ENCODE measurements at regions not wholly inside any gene's neighbourhood (a gene's known extent, or its start where the extent isn't known, plus 50 kb on each side); places are given as distances from the start of the nearest gene placed in this dataset.
"Not testable (repeated sequence)": the region's sequence is repeated elsewhere in the genome, so short reads cannot be mapped to it uniquely, and the experiment has no call there.

GRCh38 chr21:9857563-9857962 lies 663.8 kb upstream of the TPTE start:
- H3K36me3 Mint-ChIP-seq, H3K27me3 Mint-ChIP-seq, DNase-seq, POLR2A ChIA-PET, ATAC-seq, H3K4me3 Mint-ChIP-seq, H3K4me1 Mint-ChIP-seq, H3K27ac Mint-ChIP-seq: not testable (repeated sequence)
- H3K9me3 Mint-ChIP-seq = peaks cover 0 to 28% (median 15%) of the 10 kb centered on the region in 9 donors

- peaks cover 0 to 46% (median 28%) of the 10 kb centered on the region in 9 donors for H3K9me3 Mint-ChIP-seq
- H3K36me3 Mint-ChIP-seq, H3K27ac Mint-ChIP-seq, POLR2A ChIA-PET, H3K27me3 Mint-ChIP-seq, H3K4me3 Mint-ChIP-seq, H3K4me1 Mint-ChIP-seq, DNase-seq, ATAC-seq: not testable (repeated sequence)
Measured at GRCh38 chr21:9859865-9860264, 661.5 kb upstream of the TPTE start.

- ATAC-seq, H3K27ac Mint-ChIP-seq, DNase-seq, H3K4me1 Mint-ChIP-seq, H3K27me3 Mint-ChIP-seq, H3K36me3 Mint-ChIP-seq, H3K4me3 Mint-ChIP-seq, POLR2A ChIA-PET: not testable (repeated sequence)
- peaks cover 0 to 39% (median 29%) of the 10 kb centered on the region in 9 donors for H3K9me3 Mint-ChIP-seq
Measured at GRCh38 chr21:9862456-9862855, 658.9 kb upstream of the TPTE start.

GRCh38 chr21:9867815-9868214 lies 653.6 kb upstream of the TPTE start:
- H3K27ac Mint-ChIP-seq, DNase-seq, POLR2A ChIA-PET, H3K27me3 Mint-ChIP-seq, H3K4me3 Mint-ChIP-seq, H3K36me3 Mint-ChIP-seq, ATAC-seq, H3K4me1 Mint-ChIP-seq: not testable (repeated sequence)
- peaks cover 0 to 36% (median 18%) of the 10 kb centered on the region in 9 donors for H3K9me3 Mint-ChIP-seq

GRCh38 chr21:9873096-9873495 lies 648.3 kb upstream of the TPTE start:
- peaks cover 0 to 22% (median 10%) of the 10 kb centered on the region in 9 donors for H3K9me3 Mint-ChIP-seq
- H3K4me1 Mint-ChIP-seq, H3K27me3 Mint-ChIP-seq, POLR2A ChIA-PET, ATAC-seq, H3K36me3 Mint-ChIP-seq, H3K4me3 Mint-ChIP-seq, H3K27ac Mint-ChIP-seq, DNase-seq: not testable (repeated sequence)

- POLR2A ChIA-PET, H3K36me3 Mint-ChIP-seq, H3K4me3 Mint-ChIP-seq, H3K4me1 Mint-ChIP-seq, H3K27ac Mint-ChIP-seq, H3K27me3 Mint-ChIP-seq, DNase-seq, ATAC-seq: not testable (repeated sequence)
- H3K9me3 Mint-ChIP-seq = peaks cover 0 to 23% (median 12%) of the 10 kb centered on the region in 9 donors
Measured at GRCh38 chr21:9874136-9874535, 647.2 kb upstream of the TPTE start.

GRCh38 chr21:9881430-9881829 lies 640.0 kb upstream of the TPTE start:
- H3K27me3 Mint-ChIP-seq, ATAC-seq, H3K27ac Mint-ChIP-seq, H3K4me1 Mint-ChIP-seq, POLR2A ChIA-PET, H3K36me3 Mint-ChIP-seq, H3K4me3 Mint-ChIP-seq: not testable (repeated sequence)
- DNase-seq = peak in 1 of 10 donors; percentile 60
- H3K9me3 Mint-ChIP-seq = peaks cover 0 to 46% (median 24%) of the 10 kb centered on the region in 9 donors

GRCh38 chr21:9883047-9883446 lies 638.3 kb upstream of the TPTE start:
- peak in 1 of 10 donors; percentile 60 for DNase-seq
- H3K9me3 Mint-ChIP-seq = peaks cover 0 to 46% (median 24%) of the 10 kb centered on the region in 9 donors
- H3K4me1 Mint-ChIP-seq, H3K4me3 Mint-ChIP-seq, POLR2A ChIA-PET, H3K27me3 Mint-ChIP-seq, H3K27ac Mint-ChIP-seq, ATAC-seq, H3K36me3 Mint-ChIP-seq: not testable (repeated sequence)

GRCh38 chr21:9883571-9884282 lies 637.7 kb upstream of the TPTE start:
- H3K9me3 Mint-ChIP-seq = peaks cover 0 to 42% (median 26%) of the 10 kb centered on the region in 9 donors
- H3K4me1 Mint-ChIP-seq, H3K4me3 Mint-ChIP-seq, ATAC-seq, H3K27ac Mint-ChIP-seq, H3K36me3 Mint-ChIP-seq, POLR2A ChIA-PET, H3K27me3 Mint-ChIP-seq: not testable (repeated sequence)
- DNase-seq = peak in 1 of 10 donors; percentile 56

- H3K4me3 Mint-ChIP-seq, H3K4me1 Mint-ChIP-seq, POLR2A ChIA-PET, DNase-seq, ATAC-seq, H3K27ac Mint-ChIP-seq, H3K27me3 Mint-ChIP-seq: not testable (repeated sequence)
- peaks cover 0 to 12% (median 0%) of the 10 kb centered on the region in 3 donors for H3K36me3 Mint-ChIP-seq
- peaks cover 18 to 41% (median 21%) of the 10 kb centered on the region in 9 donors for H3K9me3 Mint-ChIP-seq
Measured at GRCh38 chr21:9888500-9888899, 632.9 kb upstream of the TPTE start.

GRCh38 chr21:9903579-9903978 lies 617.8 kb upstream of the TPTE start:
- not testable (repeated sequence) for H3K27ac Mint-ChIP-seq, ATAC-seq

GRCh38 chr21:9914135-9914534 lies 607.2 kb upstream of the TPTE start:
- not testable (repeated sequence) for ATAC-seq, H3K27ac Mint-ChIP-seq, DNase-seq

More at GRCh38 chr21:9903579-9903978, 617.8 kb upstream of the TPTE start:
- H3K4me1 Mint-ChIP-seq, POLR2A ChIA-PET, H3K27me3 Mint-ChIP-seq, H3K4me3 Mint-ChIP-seq: not testable (repeated sequence)
- DNase-seq = peak in 1 of 10 donors; percentile 31
- peaks cover 0 to 11% (median 0%) of the 10 kb centered on the region in 3 donors for H3K36me3 Mint-ChIP-seq
- H3K9me3 Mint-ChIP-seq = peaks cover 2 to 40% (median 25%) of the 10 kb centered on the region in 9 donors

GRCh38 chr21:9919446-9919845 lies 601.9 kb upstream of the TPTE start:
- H3K36me3 Mint-ChIP-seq, H3K4me3 Mint-ChIP-seq, DNase-seq, H3K27ac Mint-ChIP-seq, ATAC-seq, H3K27me3 Mint-ChIP-seq, POLR2A ChIA-PET, H3K4me1 Mint-ChIP-seq: not testable (repeated sequence)
- H3K9me3 Mint-ChIP-seq = peaks cover 4 to 25% (median 13%) of the 10 kb centered on the region in 9 donors

More at GRCh38 chr21:9914135-9914534, 607.2 kb upstream of the TPTE start:
- H3K4me3 Mint-ChIP-seq, H3K36me3 Mint-ChIP-seq, POLR2A ChIA-PET, H3K27me3 Mint-ChIP-seq, H3K4me1 Mint-ChIP-seq: not testable (repeated sequence)
- H3K9me3 Mint-ChIP-seq = peaks cover 10 to 51% (median 25%) of the 10 kb centered on the region in 9 donors

- H3K4me1 Mint-ChIP-seq, H3K27me3 Mint-ChIP-seq, POLR2A ChIA-PET, DNase-seq, H3K4me3 Mint-ChIP-seq, ATAC-seq, H3K27ac Mint-ChIP-seq: not testable (repeated sequence)
- Mint-ChIP-seq H3K36me3 (peaks cover 0 to 25% (median 0%) of the 10 kb centered on the region in 3 donors), H3K9me3 (peaks cover 12 to 67% (median 38%) of the 10 kb centered on the region in 9 donors)
Measured at GRCh38 chr21:9943639-9944038, 577.7 kb upstream of the TPTE start.

Data from naive thymus-derived CD8-positive, alpha-beta T cell (primary cell).